WTC11 (cell line): ENCODE measurements at regions not wholly inside any gene's neighbourhood (a gene's known extent, or its start where the extent isn't known, plus 50 kb on each side); places are given as distances from the start of the nearest gene placed in this dataset.

Experiments
- ATAC-seq: fragments of 200-7000 bp; cut with Tn5 transposase; 2 replicates; pipeline ENCODE4 v1.10.0; 2021; ENCODE audit warnings: mild to moderate bottlenecking, moderate library complexity
- CTCF ChIA-PET: fragments of 300-600 bp; sonication (Branson Sonifier 250); formaldehyde crosslinking; loops from one replicate; lab custom pipeline; 2021; ENCODE audit warnings: antibody characterized with exemption; lab: Charles Lee
- POLR2A ChIA-PET: fragments of 350-600 bp; sonication (Branson Sonifier 250); formaldehyde crosslinking; loops from one replicate; lab custom pipeline; 2021; ENCODE audit warnings: antibody characterized with exemption; lab: Charles Lee
- DNase-seq: peaks from one replicate; pipeline ENCODE4 v3.0.0; 2021; ENCODE audit warnings: low spot score
- H3K27ac Mint-ChIP-seq: 2 replicates; pipeline ENCODE4 v1.8.0; 2021; ENCODE audit warnings: mixed read lengths
- H3K27me3 Mint-ChIP-seq: 2 replicates; pipeline ENCODE4 v1.8.0; 2021; ENCODE audit warnings: low read depth, mild to moderate bottlenecking, moderate library complexity, mixed read lengths
- H3K36me3 Mint-ChIP-seq: 2 replicates; pipeline ENCODE4 v1.8.0; 2021; ENCODE audit warnings: mixed read lengths
- H3K4me1 Mint-ChIP-seq: 2 replicates; pipeline ENCODE4 v1.8.0; 2022; ENCODE audit warnings: mixed read lengths
- H3K4me3 Mint-ChIP-seq: 2 replicates; pipeline ENCODE4 v1.8.0; 2021; ENCODE audit warnings: mild to moderate bottlenecking, moderate library complexity, mixed read lengths
- H3K9me3 Mint-ChIP-seq: 2 replicates; pipeline ENCODE4 v1.8.0; 2021; ENCODE audit warnings: mixed read lengths
- GRHL2 ChIP-seq: fragments of 250-450 bp; sonication (Bioruptor Pico); IDR thresholded peaks from 2 replicates; pipeline ENCODE4 v1.8.0; 2022; ENCODE audit warnings: mild to moderate bottlenecking, moderate library complexity; ENCODE audit not compliant: insufficient replicate concordance, severe bottlenecking
- MXD4 ChIP-seq: fragments of 250-450 bp; sonication (Bioruptor Pico); IDR thresholded peaks from 2 replicates; pipeline ENCODE4 v1.8.0; 2021; ENCODE audit warnings: mild to moderate bottlenecking, moderate library complexity, borderline replicate concordance
- MYBL2 ChIP-seq: sonication (generic); formaldehyde crosslinking; IDR thresholded peaks from 2 replicates; pipeline ENCODE4 v1.8.1; 2023; ENCODE audit warnings: mild to moderate bottlenecking, moderate library complexity, missing genetic modification reagents
- PRRX2 ChIP-seq: fragments of 250-450 bp; sonication (Bioruptor Pico); IDR thresholded peaks from 2 replicates; pipeline ENCODE4 v1.8.0; 2021; ENCODE audit warnings: mild to moderate bottlenecking
- RELA ChIP-seq: sonication (generic); formaldehyde crosslinking; IDR thresholded peaks from 2 replicates; pipeline ENCODE4 v1.8.1; 2022; ENCODE audit warnings: missing genetic modification reagents, mild to moderate bottlenecking, borderline replicate concordance
- SP1 ChIP-seq: sonication (generic); formaldehyde crosslinking; conservative IDR thresholded peaks from 2 replicates; pipeline ENCODE4 v1.8.1; 2022; ENCODE audit warnings: missing genetic modification reagents
- TCF7 ChIP-seq: sonication (generic); formaldehyde crosslinking; IDR thresholded peaks from 2 replicates; pipeline ENCODE4 v1.8.0; 2022; ENCODE audit warnings: mild to moderate bottlenecking, low read depth, missing genetic modification reagents, moderate library complexity
- ZNF121 ChIP-seq: sonication (generic); formaldehyde crosslinking; IDR thresholded peaks from 2 replicates; pipeline ENCODE4 v1.8.0; 2023; ENCODE audit warnings: missing genetic modification reagents
- ZNF232 ChIP-seq: sonication (generic); formaldehyde crosslinking; IDR thresholded peaks from 2 replicates; pipeline ENCODE4 v1.8.0; 2022; ENCODE audit warnings: mild to moderate bottlenecking, missing genetic modification reagents
- ZNF263 ChIP-seq: sonication (generic); formaldehyde crosslinking; IDR thresholded peaks from 2 replicates; pipeline ENCODE4 v1.8.1; 2022; ENCODE audit warnings: low read depth, mild to moderate bottlenecking, moderate library complexity, missing genetic modification reagents
- ZNF416 ChIP-seq: fragments of 250-450 bp; sonication (Bioruptor Pico); IDR thresholded peaks from 2 replicates; pipeline ENCODE4 v1.9.0; 2021; ENCODE audit warnings: mild to moderate bottlenecking, inconsistent platforms
- ZNF671 ChIP-seq: fragments of 250-450 bp; sonication (Bioruptor Pico); IDR thresholded peaks from 2 replicates; pipeline ENCODE4 v1.8.0; 2021; ENCODE audit warnings: mild to moderate bottlenecking
- TF ChIP-seq, protein P1 (sequence below): fragments of 250-450 bp; sonication (Bioruptor Pico); IDR thresholded peaks from 2 replicates; pipeline ENCODE4 v1.9.0; 2021; ENCODE audit warnings: mild to moderate bottlenecking
- TF ChIP-seq, protein P2 (sequence below): sonication (generic); formaldehyde crosslinking; IDR thresholded peaks from 2 replicates; pipeline ENCODE4 v1.8.1; 2022; ENCODE audit warnings: mild to moderate bottlenecking, missing genetic modification reagents, moderate library complexity, borderline replicate concordance
- TF ChIP-seq, protein P3 (sequence below): fragments of 250-450 bp; sonication (Bioruptor Pico); IDR thresholded peaks from 2 replicates; pipeline ENCODE4 v1.9.0; 2021; ENCODE audit warnings: mild to moderate bottlenecking, borderline replicate concordance
- TF ChIP-seq, protein P4 (sequence below): fragments of 250-450 bp; sonication (Bioruptor Pico); IDR thresholded peaks from 2 replicates; pipeline ENCODE4 v2.1.2; 2022; ENCODE audit warnings: mild to moderate bottlenecking, moderate library complexity
- TF ChIP-seq, protein P5 (sequence below): sonication (generic); formaldehyde crosslinking; conservative IDR thresholded peaks from 2 replicates; pipeline ENCODE4 v1.8.1; 2022; ENCODE audit warnings: mild to moderate bottlenecking, missing genetic modification reagents
- TF ChIP-seq, protein P6 (sequence below): sonication (generic); formaldehyde crosslinking; IDR thresholded peaks from 2 replicates; pipeline ENCODE4 v1.8.1; 2022; ENCODE audit warnings: mild to moderate bottlenecking, moderate library complexity, missing genetic modification reagents
- TF ChIP-seq, protein P7 (sequence below): fragments of 250-450 bp; sonication (Bioruptor Pico); IDR thresholded peaks from 2 replicates; pipeline ENCODE4 v1.9.0; 2021; ENCODE audit warnings: mild to moderate bottlenecking

DNA sequence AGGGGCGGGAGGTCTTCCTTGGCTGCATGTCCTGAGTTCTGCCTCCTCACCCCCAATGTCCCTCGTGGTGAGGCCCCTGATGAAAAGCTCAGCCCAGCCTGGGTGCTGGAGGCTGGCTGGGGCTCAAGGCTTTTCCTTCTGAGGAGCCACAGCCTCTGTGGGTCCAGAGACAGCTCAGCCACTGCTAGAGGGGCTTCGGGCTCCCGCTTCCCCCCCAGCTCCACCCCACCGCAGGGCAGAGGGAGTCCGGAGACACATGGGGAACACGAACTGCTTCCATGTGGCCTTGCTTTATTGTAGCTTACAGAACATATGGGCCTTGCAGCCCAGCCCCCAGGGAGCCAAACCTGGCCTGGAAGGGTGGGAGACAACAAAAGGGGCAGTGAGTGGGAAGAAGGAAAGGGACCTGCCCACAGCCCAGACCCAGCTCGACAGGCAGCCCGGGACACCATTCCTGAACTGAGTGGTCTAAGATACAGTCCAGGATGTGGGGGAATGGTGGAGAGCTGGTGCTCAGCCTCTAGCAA lies 89.9 kb upstream of the NKX1-1 start (continued):
- TF ChIP-seq, protein P1, sequence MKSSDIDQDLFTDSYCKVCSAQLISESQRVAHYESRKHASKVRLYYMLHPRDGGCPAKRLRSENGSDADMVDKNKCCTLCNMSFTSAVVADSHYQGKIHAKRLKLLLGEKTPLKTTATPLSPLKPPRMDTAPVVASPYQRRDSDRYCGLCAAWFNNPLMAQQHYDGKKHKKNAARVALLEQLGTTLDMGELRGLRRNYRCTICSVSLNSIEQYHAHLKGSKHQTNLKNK (CRISPR knock-in tag), result no peak
- TF ChIP-seq ZNF263 (CRISPR knock-in tag) (no peak), GRHL2 (no peak), RELA (CRISPR knock-in tag) (no peak), ZNF121 (CRISPR knock-in tag) (no peak), PRRX2 (CRISPR knock-in tag) (no peak), MYBL2 (CRISPR knock-in tag) (no peak)
- TF ChIP-seq, protein P2, sequence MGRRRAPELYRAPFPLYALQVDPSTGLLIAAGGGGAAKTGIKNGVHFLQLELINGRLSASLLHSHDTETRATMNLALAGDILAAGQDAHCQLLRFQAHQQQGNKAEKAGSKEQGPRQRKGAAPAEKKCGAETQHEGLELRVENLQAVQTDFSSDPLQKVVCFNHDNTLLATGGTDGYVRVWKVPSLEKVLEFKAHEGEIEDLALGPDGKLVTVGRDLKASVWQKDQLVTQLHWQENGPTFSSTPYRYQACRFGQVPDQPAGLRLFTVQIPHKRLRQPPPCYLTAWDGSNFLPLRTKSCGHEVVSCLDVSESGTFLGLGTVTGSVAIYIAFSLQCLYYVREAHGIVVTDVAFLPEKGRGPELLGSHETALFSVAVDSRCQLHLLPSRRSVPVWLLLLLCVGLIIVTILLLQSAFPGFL (CRISPR knock-in tag), result no peak
- TF ChIP-seq, protein P3, sequence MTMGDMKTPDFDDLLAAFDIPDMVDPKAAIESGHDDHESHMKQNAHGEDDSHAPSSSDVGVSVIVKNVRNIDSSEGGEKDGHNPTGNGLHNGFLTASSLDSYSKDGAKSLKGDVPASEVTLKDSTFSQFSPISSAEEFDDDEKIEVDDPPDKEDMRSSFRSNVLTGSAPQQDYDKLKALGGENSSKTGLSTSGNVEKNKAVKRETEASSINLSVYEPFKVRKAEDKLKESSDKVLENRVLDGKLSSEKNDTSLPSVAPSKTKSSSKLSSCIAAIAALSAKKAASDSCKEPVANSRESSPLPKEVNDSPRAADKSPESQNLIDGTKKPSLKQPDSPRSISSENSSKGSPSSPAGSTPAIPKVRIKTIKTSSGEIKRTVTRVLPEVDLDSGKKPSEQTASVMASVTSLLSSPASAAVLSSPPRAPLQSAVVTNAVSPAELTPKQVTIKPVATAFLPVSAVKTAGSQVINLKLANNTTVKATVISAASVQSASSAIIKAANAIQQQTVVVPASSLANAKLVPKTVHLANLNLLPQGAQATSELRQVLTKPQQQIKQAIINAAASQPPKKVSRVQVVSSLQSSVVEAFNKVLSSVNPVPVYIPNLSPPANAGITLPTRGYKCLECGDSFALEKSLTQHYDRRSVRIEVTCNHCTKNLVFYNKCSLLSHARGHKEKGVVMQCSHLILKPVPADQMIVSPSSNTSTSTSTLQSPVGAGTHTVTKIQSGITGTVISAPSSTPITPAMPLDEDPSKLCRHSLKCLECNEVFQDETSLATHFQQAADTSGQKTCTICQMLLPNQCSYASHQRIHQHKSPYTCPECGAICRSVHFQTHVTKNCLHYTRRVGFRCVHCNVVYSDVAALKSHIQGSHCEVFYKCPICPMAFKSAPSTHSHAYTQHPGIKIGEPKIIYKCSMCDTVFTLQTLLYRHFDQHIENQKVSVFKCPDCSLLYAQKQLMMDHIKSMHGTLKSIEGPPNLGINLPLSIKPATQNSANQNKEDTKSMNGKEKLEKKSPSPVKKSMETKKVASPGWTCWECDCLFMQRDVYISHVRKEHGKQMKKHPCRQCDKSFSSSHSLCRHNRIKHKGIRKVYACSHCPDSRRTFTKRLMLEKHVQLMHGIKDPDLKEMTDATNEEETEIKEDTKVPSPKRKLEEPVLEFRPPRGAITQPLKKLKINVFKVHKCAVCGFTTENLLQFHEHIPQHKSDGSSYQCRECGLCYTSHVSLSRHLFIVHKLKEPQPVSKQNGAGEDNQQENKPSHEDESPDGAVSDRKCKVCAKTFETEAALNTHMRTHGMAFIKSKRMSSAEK (CRISPR knock-in tag), result no peak
- TF ChIP-seq, protein P4, sequence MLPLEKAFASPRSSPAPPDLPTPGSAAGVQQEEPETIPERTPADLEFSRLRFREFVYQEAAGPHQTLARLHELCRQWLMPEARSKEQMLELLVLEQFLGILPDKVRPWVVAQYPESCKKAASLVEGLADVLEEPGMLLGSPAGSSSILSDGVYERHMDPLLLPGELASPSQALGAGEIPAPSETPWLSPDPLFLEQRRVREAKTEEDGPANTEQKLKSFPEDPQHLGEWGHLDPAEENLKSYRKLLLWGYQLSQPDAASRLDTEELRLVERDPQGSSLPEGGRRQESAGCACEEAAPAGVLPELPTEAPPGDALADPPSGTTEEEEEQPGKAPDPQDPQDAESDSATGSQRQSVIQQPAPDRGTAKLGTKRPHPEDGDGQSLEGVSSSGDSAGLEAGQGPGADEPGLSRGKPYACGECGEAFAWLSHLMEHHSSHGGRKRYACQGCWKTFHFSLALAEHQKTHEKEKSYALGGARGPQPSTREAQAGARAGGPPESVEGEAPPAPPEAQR (CRISPR knock-in tag), result no peak

DNA sequence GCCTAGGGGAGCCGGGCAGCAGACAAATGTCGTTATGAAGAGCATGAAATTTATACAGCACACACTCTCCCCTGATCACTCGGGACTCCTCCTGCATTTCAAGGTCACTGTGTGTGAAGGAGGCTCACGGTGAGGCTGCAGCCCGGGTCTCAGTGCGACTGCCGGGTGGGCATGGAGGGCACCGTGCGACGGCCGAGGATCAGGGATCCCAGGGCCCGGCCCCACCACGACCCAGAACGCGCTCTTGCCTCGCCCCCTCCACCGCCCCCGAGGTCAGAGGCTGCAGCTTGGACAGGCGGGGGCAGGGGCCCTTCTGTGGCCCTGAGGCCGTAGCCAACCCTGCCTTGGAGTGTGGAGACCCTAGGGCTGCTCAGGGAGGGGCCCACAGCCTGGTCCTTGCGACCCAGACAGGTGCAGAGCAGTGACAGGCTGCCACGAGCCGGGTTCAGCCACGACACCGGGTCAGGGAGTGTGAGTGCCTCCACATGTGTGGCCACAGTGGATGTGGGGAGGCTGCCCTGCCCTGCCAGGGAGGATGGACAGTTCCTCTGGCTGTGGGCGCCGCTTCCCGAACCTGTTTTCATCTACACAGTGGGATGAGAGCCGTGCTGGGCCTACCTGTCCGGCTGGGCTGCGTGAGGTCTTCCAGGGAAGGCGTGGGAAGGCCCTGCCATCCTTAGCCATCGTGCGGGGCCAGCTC lies 89.3 kb upstream of the NKX1-1 start:
- ChIA-PET POLR2A (no interaction called here), CTCF (no interaction called here)
- DNase-seq (peak; percentile 8), ATAC-seq (no peak)
- TF ChIP-seq ZNF263 (CRISPR knock-in tag) (no peak), ZNF671 (no peak)
- Mint-ChIP-seq H3K9me3 (no peaks in the 10 kb centered on the region), H3K4me3 (no peak overlapping the region), H3K27me3 (no peaks in the 10 kb centered on the region), H3K36me3 (no peaks in the 10 kb centered on the region), H3K27ac (no peak overlapping the region), H3K4me1 (no peaks in the 10 kb centered on the region)

DNA sequence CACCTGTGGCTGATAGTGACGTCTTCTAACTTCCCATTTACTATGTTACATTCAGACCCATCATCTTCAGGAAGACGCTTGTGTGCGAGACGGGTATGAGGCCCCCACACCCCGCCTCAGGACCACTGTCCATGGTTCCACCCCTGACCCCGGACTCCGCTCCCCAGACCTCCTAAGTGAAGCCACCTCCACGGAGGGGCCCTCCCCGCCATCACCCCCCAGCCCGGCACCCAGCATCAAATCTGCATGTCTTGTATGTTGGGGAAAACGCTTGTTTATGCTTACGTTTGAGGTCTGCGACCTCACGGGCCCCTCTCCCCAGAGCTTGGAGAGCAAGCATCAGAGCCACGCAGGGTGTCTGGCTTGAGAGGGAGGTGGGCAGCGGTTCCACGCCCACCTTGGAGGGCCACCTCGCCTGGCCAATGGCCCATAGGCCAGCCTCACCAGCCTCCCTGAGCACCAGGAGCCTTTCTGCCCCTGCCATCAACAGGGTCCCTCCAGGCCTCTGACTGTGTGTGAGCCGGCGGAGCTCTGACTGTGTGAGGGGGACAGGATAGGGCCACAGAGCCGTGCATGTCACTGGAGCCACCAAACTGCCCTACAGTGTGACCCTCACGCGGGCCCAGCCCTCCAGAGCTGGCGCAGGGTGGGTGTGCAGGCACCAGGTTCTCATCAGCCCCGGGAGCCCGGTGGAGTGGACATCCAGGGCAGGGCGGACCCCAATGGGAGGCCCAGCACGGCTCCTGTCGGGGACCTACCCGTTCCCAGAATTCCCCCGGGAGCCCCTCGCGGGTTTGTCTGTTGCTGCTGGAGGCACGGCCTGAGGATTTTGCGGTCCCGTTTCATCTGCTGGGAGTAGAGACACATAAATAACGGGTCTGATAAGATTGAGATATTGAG lies 88.4 kb upstream of the NKX1-1 start:
- Mint-ChIP-seq H3K4me1 (no peaks in the 10 kb centered on the region), H3K9me3 (no peaks in the 10 kb centered on the region), H3K27ac (no peak overlapping the region; the same call in 1 of the 2 replicates), H3K27me3 (no peaks in the 10 kb centered on the region), H3K36me3 (no peaks in the 10 kb centered on the region), H3K4me3 (no peak overlapping the region)
- CTCF ChIA-PET, result no interaction called here
- TF ChIP-seq ZNF232 (CRISPR knock-in tag) (no peak), SP1 (CRISPR knock-in tag) (no peak), PRRX2 (CRISPR knock-in tag) (no peak), ZNF416 (CRISPR knock-in tag) (no peak), GRHL2 (no peak), TCF7 (no peak), MXD4 (no peak)
- TF ChIP-seq, protein P5, sequence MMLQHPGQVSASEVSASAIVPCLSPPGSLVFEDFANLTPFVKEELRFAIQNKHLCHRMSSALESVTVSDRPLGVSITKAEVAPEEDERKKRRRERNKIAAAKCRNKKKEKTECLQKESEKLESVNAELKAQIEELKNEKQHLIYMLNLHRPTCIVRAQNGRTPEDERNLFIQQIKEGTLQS (CRISPR knock-in tag), result no peak
- TF ChIP-seq, protein P6, sequence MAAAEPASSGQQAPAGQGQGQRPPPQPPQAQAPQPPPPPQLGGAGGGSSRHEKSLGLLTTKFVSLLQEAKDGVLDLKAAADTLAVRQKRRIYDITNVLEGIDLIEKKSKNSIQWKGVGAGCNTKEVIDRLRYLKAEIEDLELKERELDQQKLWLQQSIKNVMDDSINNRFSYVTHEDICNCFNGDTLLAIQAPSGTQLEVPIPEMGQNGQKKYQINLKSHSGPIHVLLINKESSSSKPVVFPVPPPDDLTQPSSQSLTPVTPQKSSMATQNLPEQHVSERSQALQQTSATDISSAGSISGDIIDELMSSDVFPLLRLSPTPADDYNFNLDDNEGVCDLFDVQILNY (CRISPR knock-in tag), result no peak
- TF ChIP-seq, protein P7, sequence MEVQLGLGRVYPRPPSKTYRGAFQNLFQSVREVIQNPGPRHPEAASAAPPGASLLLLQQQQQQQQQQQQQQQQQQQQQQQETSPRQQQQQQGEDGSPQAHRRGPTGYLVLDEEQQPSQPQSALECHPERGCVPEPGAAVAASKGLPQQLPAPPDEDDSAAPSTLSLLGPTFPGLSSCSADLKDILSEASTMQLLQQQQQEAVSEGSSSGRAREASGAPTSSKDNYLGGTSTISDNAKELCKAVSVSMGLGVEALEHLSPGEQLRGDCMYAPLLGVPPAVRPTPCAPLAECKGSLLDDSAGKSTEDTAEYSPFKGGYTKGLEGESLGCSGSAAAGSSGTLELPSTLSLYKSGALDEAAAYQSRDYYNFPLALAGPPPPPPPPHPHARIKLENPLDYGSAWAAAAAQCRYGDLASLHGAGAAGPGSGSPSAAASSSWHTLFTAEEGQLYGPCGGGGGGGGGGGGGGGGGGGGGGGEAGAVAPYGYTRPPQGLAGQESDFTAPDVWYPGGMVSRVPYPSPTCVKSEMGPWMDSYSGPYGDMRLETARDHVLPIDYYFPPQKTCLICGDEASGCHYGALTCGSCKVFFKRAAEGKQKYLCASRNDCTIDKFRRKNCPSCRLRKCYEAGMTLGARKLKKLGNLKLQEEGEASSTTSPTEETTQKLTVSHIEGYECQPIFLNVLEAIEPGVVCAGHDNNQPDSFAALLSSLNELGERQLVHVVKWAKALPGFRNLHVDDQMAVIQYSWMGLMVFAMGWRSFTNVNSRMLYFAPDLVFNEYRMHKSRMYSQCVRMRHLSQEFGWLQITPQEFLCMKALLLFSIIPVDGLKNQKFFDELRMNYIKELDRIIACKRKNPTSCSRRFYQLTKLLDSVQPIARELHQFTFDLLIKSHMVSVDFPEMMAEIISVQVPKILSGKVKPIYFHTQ (CRISPR knock-in tag), result no peak
- POLR2A ChIA-PET, result no interaction called here
- ATAC-seq (no peak), DNase-seq (peak; percentile 8)
